CD8-positive, alpha-beta memory T cell (primary cell): ENCODE measurements at regions not wholly inside any gene's neighbourhood (a gene's known extent, or its start where the extent isn't known, plus 50 kb on each side); places are given as distances from the start of the nearest gene placed in this dataset.
A peak's percentile ranks its signal among the peaks of the same experiment; 100 is the strongest.

Experiments
- CTCF ChIA-PET: fragments of 350-600 bp; sonication (Branson Sonifier 250); formaldehyde crosslinking; loops from one replicate; lab custom pipeline; 2021; ENCODE audit warnings: antibody characterized with exemption; lab: Charles Lee
- POLR2A ChIA-PET: fragments of 350-600 bp; sonication (Branson Sonifier 250); formaldehyde crosslinking; loops from one replicate; lab custom pipeline; 2021; ENCODE audit warnings: antibody characterized with exemption; lab: Charles Lee
- DNase-seq, 5 donors: peaks; one replicate each; pipeline versions ENCODE4 v3.0.0 to v3.0.0-alpha.2; 2020 to 2022; ENCODE audit warnings: mixed read lengths in 1 of 5
- H3K27ac ChIP-seq: one replicate; pipeline ENCODE4 v1.7.0; 2013; ENCODE audit warnings: low read depth, mild to moderate bottlenecking, low read length, moderate library complexity
- H3K27me3 ChIP-seq: 2 replicates; pipeline ENCODE4 v1.7.0; 2013; ENCODE audit warnings: low read length, mild to moderate bottlenecking; ENCODE audit not compliant: insufficient read depth, poor library complexity, severe bottlenecking
- H3K36me3 ChIP-seq: 2 replicates; pipeline ENCODE4 v1.7.0; 2013; ENCODE audit warnings: mild to moderate bottlenecking, low read length, moderate library complexity; ENCODE audit not compliant: insufficient read depth
- H3K4me1 ChIP-seq: 2 replicates; pipeline ENCODE4 v1.7.0; 2013; ENCODE audit warnings: mild to moderate bottlenecking, low read length, moderate library complexity; ENCODE audit not compliant: insufficient read depth
- H3K4me3 ChIP-seq: 2 replicates; pipeline ENCODE4 v1.7.0; 2013; ENCODE audit warnings: mild to moderate bottlenecking, low read length
- H3K9me3 ChIP-seq: 2 replicates; pipeline ENCODE4 v1.7.0; 2013; ENCODE audit warnings: mild to moderate bottlenecking, low read length
- H3K27ac Mint-ChIP-seq, 8 donors: one replicate each; pipeline ENCODE4 v1.8.0; 2020 to 2021; ENCODE audit warnings: mixed read lengths in 8 of 8, mild to moderate bottlenecking in 6 of 8, inconsistent platforms in 3 of 8, moderate library complexity in 3 of 8
- H3K27me3 Mint-ChIP-seq, 2 donors: one replicate each; pipeline ENCODE4 v1.8.0; 2020 to 2021; ENCODE audit warnings: mixed read lengths in 2 of 2, mild to moderate bottlenecking in 1 of 2, moderate library complexity in 1 of 2
- H3K36me3 Mint-ChIP-seq, 3 donors: one replicate each; pipeline ENCODE4 v1.8.0; 2020 to 2021; ENCODE audit warnings: mixed read lengths in 3 of 3, inconsistent platforms in 1 of 3, mild to moderate bottlenecking in 1 of 3
- H3K4me1 Mint-ChIP-seq, 3 donors: one replicate each; pipeline ENCODE4 v1.8.0; 2020 to 2021; ENCODE audit warnings: mixed read lengths in 3 of 3, inconsistent platforms in 1 of 3, mild to moderate bottlenecking in 1 of 3
- H3K4me3 Mint-ChIP-seq, 7 donors: one replicate each; pipeline ENCODE4 v1.8.0; 2020 to 2021; ENCODE audit warnings: mixed read lengths in 7 of 7, mild to moderate bottlenecking in 6 of 7, moderate library complexity in 4 of 7, inconsistent platforms in 2 of 7
- H3K9me3 Mint-ChIP-seq, 5 donors: one replicate each; pipeline ENCODE4 v1.8.0; 2020 to 2022; ENCODE audit warnings: mixed read lengths in 5 of 5, mild to moderate bottlenecking in 3 of 5, moderate library complexity in 2 of 5, inconsistent platforms in 1 of 5

DNA sequence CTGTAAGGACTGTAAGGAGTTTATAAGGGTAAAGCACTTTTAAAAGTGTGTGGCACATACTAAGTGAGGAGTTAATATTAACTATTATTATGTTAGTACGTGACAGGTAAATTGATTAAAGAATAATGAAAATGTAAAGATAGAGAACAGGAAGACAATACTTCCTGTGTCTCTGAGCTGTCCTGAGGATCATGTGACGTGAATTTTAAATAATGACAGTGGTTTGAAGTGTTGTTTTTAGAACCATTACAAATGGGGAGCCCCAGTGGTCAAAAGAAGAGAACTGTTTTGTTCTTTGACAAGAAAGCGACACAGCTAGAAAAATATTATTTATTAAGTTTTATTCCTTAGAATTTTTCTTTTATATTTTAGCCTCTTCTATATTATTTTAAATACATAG is 241.2 kb upstream of the STARD13 start:
- peaks cover 7% of the 10 kb centered on the region for H3K4me1 ChIP-seq
- H3K4me1 Mint-ChIP-seq, result peaks cover 5 to 11% (median 10%) of the 10 kb centered on the region in 3 donors
- no peaks in the 10 kb centered on the region for H3K9me3 Mint-ChIP-seq
- peaks cover 12 to 19% of the 10 kb centered on the region in 2 donors for H3K27me3 Mint-ChIP-seq
- H3K4me3 Mint-ChIP-seq, result peak overlapping the region in 3 of 7 donors; percentile 23 to 54 (median 32)
- H3K36me3 ChIP-seq, result no peaks in the 10 kb centered on the region
- ChIA-PET CTCF (interaction anchor here (1.6 kb wide), 1 partner anchor 16 kb away, joined by 6 read pairs; no protein-coding TSS in a partner anchor), POLR2A (no interaction called here)
- no peak overlapping the region for H3K27ac ChIP-seq
- peaks cover 4% of the 10 kb centered on the region for H3K27me3 ChIP-seq
- H3K36me3 Mint-ChIP-seq, result peaks cover 0 to 2% (median 0%) of the 10 kb centered on the region in 3 donors
- no peak overlapping the region for H3K4me3 ChIP-seq
- no peak overlapping the region for H3K27ac Mint-ChIP-seq
- H3K9me3 ChIP-seq, result no peaks in the 10 kb centered on the region
- DNase-seq, result no peak

DNA sequence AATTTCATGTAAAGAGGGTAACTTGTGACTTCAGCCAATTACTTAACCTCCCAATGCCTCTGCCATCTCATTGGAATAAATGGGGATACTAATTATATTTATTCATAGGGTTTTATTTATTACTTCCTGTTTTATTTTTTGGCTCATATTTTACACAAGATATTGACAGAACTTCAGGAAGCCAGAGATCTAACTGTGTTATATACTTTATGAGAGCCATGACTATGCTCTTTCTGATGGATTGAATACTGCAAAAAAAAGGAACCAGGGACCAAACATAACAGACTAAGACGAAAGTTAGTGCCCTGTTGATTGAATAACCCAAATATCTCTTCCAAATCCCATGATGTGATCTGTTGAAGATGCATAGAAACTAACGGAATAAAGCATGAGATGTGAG is 243.3 kb upstream of the STARD13 start:
- Mint-ChIP-seq H3K36me3 (peaks cover 0 to 2% (median 0%) of the 10 kb centered on the region in 3 donors), H3K27ac (no peak overlapping the region), H3K27me3 (peaks cover 12 to 19% of the 10 kb centered on the region in 2 donors), H3K9me3 (no peaks in the 10 kb centered on the region), H3K4me1 (peaks cover 5 to 11% (median 10%) of the 10 kb centered on the region in 3 donors), H3K4me3 (no peak overlapping the region)
- H3K4me1 ChIP-seq, result peaks cover 7% of the 10 kb centered on the region
- no peaks in the 10 kb centered on the region for H3K9me3 ChIP-seq
- H3K27me3 ChIP-seq, result peaks cover 4% of the 10 kb centered on the region
- no peaks in the 10 kb centered on the region for H3K36me3 ChIP-seq
- no peak overlapping the region for H3K27ac ChIP-seq
- H3K4me3 ChIP-seq, result no peak overlapping the region
- DNase-seq, result no peak
- POLR2A ChIA-PET, result no interaction called here
- CTCF ChIA-PET, result no interaction called here

DNA sequence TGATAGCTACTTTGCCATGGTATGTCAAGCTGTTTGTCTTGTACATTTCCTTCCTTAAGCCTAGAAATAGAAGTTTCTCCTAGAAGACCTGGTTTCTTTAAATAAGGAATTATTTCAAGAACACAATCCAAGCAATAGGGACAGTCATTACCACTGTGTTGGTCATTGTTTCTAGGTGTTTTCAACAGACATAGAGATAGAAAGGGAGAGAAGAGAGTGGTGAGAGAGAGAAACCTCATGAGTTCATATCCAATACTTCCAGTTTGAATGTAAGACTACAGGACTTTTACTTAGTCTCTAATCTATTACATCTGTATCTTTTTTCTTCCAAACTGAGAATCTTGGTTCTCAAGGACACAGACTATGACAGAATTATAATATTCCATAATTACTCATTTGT is 245.9 kb upstream of the STARD13 start:
- H3K9me3 Mint-ChIP-seq, result no peaks in the 10 kb centered on the region
- no peak for DNase-seq
- H3K4me3 ChIP-seq, result no peak overlapping the region
- H3K4me1 Mint-ChIP-seq, result peaks cover 6 to 9% (median 8%) of the 10 kb centered on the region in 3 donors
- no peaks in the 10 kb centered on the region for H3K9me3 ChIP-seq
- no peak overlapping the region for H3K27ac Mint-ChIP-seq
- H3K27me3 ChIP-seq, result peaks cover 4% of the 10 kb centered on the region
- H3K36me3 ChIP-seq, result no peaks in the 10 kb centered on the region
- no peak overlapping the region for H3K4me3 Mint-ChIP-seq
- POLR2A ChIA-PET, result no interaction called here
- peaks cover 0 to 2% (median 0%) of the 10 kb centered on the region in 3 donors for H3K36me3 Mint-ChIP-seq
- no peak overlapping the region for H3K27ac ChIP-seq
- peaks cover 3% of the 10 kb centered on the region for H3K4me1 ChIP-seq
- peaks cover 13 to 19% of the 10 kb centered on the region in 2 donors for H3K27me3 Mint-ChIP-seq
- CTCF ChIA-PET, result no interaction called here

DNA sequence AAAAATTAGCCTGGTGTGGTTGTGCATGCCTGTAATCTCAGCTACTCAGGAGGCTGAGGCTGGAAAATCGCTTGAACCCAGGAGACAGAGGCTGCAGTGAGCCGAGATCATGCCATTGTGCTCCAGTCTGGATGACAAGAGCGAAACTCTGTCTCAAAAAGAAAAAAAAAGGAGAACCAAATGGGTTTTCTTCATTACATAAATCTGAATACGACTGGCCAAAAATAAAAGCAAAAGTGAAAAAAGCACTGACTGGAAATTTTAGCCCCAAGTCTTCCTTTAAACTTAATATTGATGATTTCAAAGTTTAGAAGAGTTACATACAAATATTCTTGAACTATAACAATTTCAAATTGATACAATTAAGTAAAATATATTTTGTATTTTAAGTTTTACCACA is 249.5 kb upstream of the STARD13 start:
- peaks cover 3 to 6% of the 10 kb centered on the region in 2 donors for H3K27me3 Mint-ChIP-seq
- H3K4me3 ChIP-seq, result no peak overlapping the region
- H3K9me3 Mint-ChIP-seq, result no peaks in the 10 kb centered on the region
- H3K36me3 Mint-ChIP-seq, result peaks cover 0 to 2% (median 0%) of the 10 kb centered on the region in 3 donors
- no peaks in the 10 kb centered on the region for H3K36me3 ChIP-seq
- no peak overlapping the region for H3K27ac ChIP-seq
- ChIA-PET POLR2A (no interaction called here), CTCF (no interaction called here)
- H3K4me1 Mint-ChIP-seq, result peaks cover under 1 to 4% (median 2%) of the 10 kb centered on the region in 3 donors
- no peak overlapping the region for H3K4me3 Mint-ChIP-seq
- peaks cover 3% of the 10 kb centered on the region for H3K4me1 ChIP-seq
- no peaks in the 10 kb centered on the region for H3K27me3 ChIP-seq
- no peaks in the 10 kb centered on the region for H3K9me3 ChIP-seq
- no peak overlapping the region for H3K27ac Mint-ChIP-seq
- DNase-seq, result no peak

DNA sequence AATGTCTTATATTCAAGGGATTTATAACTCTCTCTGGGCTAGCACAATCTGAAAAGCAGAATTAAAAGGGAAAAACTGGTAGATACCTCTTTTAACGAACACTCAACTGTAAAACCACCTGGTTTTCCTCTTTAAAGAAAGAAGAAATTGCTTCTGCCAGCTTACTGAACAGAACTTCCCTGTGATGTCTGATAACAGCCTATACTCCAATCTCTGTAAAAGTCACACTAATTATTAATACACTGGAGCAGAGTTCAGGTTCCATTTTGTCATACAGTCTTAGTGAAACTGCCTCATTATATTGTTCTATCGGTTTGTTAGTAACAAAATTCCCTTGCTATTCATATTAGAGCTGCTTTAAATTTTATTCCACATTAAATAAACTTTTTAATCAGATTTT is 251.0 kb upstream of the STARD13 start:
- Mint-ChIP-seq H3K9me3 (peaks cover 0 to 2% (median 0%) of the 10 kb centered on the region in 5 donors), H3K36me3 (peaks cover 0 to 2% (median 0%) of the 10 kb centered on the region in 3 donors), H3K27me3 (peaks cover 0 to 1% of the 10 kb centered on the region in 2 donors), H3K4me1 (peaks cover 16 to 18% (median 17%) of the 10 kb centered on the region in 3 donors), H3K4me3 (no peak overlapping the region), H3K27ac (peak overlapping the region in 1 of 8 donors; percentile 50)
- Histone ChIP-seq H3K36me3 (no peaks in the 10 kb centered on the region), H3K27ac (no peak overlapping the region), H3K4me3 (no peak overlapping the region), H3K9me3 (no peaks in the 10 kb centered on the region), H3K27me3 (no peaks in the 10 kb centered on the region), H3K4me1 (peaks cover 18% of the 10 kb centered on the region)
- POLR2A ChIA-PET, result no interaction called here
- DNase-seq, result no peak
- CTCF ChIA-PET, result no interaction called here

DNA sequence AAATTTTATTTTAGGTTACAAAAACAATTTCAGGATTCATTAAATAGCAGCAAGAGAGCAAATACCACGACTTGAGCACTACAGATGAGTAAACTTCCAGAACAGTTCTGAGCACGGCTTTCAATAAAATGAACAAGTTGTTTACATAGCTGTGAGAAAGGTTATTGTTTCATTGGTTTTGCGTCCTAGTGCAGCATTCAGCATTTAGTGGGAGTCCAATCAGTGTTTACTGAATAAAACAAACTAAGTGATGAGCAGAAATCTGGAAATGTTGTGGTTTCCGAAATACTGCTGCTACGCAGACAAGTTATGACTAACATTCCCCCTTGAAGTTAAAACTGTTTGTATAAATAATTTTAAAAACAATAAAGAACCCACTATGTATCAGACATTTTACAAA is 251.5 kb upstream of the STARD13 start:
- Mint-ChIP-seq H3K9me3 (peaks cover 0 to 2% (median 0%) of the 10 kb centered on the region in 5 donors), H3K36me3 (peaks cover 0 to 2% (median 2%) of the 10 kb centered on the region in 3 donors), H3K4me3 (no peak overlapping the region), H3K27me3 (peaks cover 0 to 1% of the 10 kb centered on the region in 2 donors), H3K27ac (no peak overlapping the region), H3K4me1 (peaks cover 20 to 22% (median 21%) of the 10 kb centered on the region in 3 donors)
- ChIA-PET CTCF (no interaction called here), POLR2A (no interaction called here)
- H3K9me3 ChIP-seq, result no peaks in the 10 kb centered on the region
- peaks cover 20% of the 10 kb centered on the region for H3K4me1 ChIP-seq
- H3K4me3 ChIP-seq, result no peak overlapping the region
- H3K36me3 ChIP-seq, result no peaks in the 10 kb centered on the region
- no peak overlapping the region for H3K27ac ChIP-seq
- H3K27me3 ChIP-seq, result no peaks in the 10 kb centered on the region
- no peak for DNase-seq

DNA sequence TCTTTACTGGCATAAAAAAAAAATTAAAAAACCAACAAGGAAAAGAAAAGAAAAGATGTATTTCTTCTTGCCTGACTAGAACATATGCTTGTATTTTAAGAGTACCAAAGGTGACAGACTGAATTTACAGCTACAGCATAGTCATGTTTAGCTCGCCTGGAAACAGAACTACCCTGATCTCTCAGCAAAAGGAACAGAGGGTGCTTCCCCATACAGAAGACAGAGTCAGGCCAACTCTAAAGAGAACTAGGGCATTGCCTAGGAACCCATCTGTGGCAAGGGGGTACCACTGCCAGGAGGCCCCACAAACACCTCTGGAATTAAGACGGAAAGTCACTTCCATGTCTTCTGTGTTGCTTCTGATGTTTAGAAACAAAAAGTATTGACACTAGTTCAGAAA is 252.1 kb upstream of the STARD13 start:
- no peak overlapping the region for H3K4me3 ChIP-seq
- POLR2A ChIA-PET, result no interaction called here

DNA sequence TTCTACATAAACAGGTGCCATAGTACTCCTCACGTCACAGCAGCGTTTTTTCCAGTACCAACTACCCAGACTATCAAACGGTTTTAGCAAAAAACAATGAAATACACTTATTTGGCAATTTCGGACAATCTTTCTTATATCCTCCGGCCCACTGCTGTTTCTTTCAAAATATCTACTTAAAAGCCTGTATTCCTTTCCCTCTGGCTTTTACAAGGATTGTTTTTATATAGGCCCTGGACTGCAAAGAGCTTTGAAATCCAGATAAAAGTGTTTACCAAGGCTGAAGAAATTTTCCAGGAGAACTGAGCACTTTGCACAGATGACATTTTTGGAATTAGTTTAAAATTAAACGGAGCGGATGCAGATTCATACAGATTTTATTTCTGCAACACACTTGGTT is 255.9 kb upstream of the STARD13 start:
- H3K4me3 Mint-ChIP-seq, result peak overlapping the region; percentile 92 to 98 (median 94)
- H3K27me3 Mint-ChIP-seq, result peaks cover 0 to 2% of the 10 kb centered on the region in 2 donors

More for the DNA sequence above, 252.1 kb upstream of the STARD13 start:
- Mint-ChIP-seq H3K36me3 (peaks cover 0 to 6% (median 2%) of the 10 kb centered on the region in 3 donors), H3K4me1 (peaks cover 24 to 25% (median 25%) of the 10 kb centered on the region in 3 donors), H3K9me3 (peaks cover 0 to 2% (median 0%) of the 10 kb centered on the region in 5 donors), H3K27me3 (peaks cover 0 to 1% of the 10 kb centered on the region in 2 donors), H3K27ac (peak overlapping the region in 1 of 8 donors; percentile 25), H3K4me3 (no peak overlapping the region)
- Histone ChIP-seq H3K36me3 (no peaks in the 10 kb centered on the region), H3K4me1 (peaks cover 20% of the 10 kb centered on the region), H3K27me3 (no peaks in the 10 kb centered on the region), H3K9me3 (no peaks in the 10 kb centered on the region), H3K27ac (no peak overlapping the region)
- DNase-seq, result no peak
- CTCF ChIA-PET, result no interaction called here

More for the DNA sequence above, 255.9 kb upstream of the STARD13 start:
- Mint-ChIP-seq H3K27ac (peak overlapping the region; percentile 98 to 100 (median 100)), H3K4me1 (peaks cover 47 to 51% (median 48%) of the 10 kb centered on the region in 3 donors), H3K36me3 (peaks cover 0 to 12% (median 2%) of the 10 kb centered on the region in 3 donors), H3K9me3 (peaks cover 0 to 2% (median 0%) of the 10 kb centered on the region in 5 donors)
- H3K4me1 ChIP-seq, result peaks cover 38% of the 10 kb centered on the region
- H3K36me3 ChIP-seq, result no peaks in the 10 kb centered on the region
- POLR2A ChIA-PET, result interaction anchor here (0.6 kb wide), 1 partner anchor 1003 kb away, joined by 3 read pairs; the partner anchor contains the start of gene N4BP2L2
- H3K27me3 ChIP-seq, result no peaks in the 10 kb centered on the region
- peak overlapping the region; percentile 91 for H3K4me3 ChIP-seq
- CTCF ChIA-PET, result interaction anchor here (1.4 kb wide), 1 partner anchor 956 kb away, joined by 3 read pairs; the partner anchor contains the start of gene PDS5B
- peak in 1 of 5 donors; percentile 6 for DNase-seq
- H3K27ac ChIP-seq, result peak overlapping the region; percentile 99
- no peaks in the 10 kb centered on the region for H3K9me3 ChIP-seq
